ENCODE measurements at regions not wholly inside any gene's neighbourhood (a gene's known extent, or its start where the extent isn't known, plus 50 kb on each side); places are given as distances from the start of the nearest gene placed in this dataset.

GRCh38 chr4:128393101-128393704 lies 105.6 kb upstream of the PGRMC2 start (continued):
- TF ChIP-seq ZSCAN16 (tag by site-specific recombination; IDR thresholded peaks at IDR 0.05) (no peak), ZNF169 (tag by site-specific recombination; IDR thresholded peaks at IDR 0.05) (no peak), ZNF837 (tag by site-specific recombination; IDR thresholded peaks at IDR 0.05) (no peak), ZNF596 (tag by site-specific recombination; IDR thresholded peaks at IDR 0.05) (no peak), ZNF600 (tag by site-specific recombination; IDR thresholded peaks at IDR 0.05) (peak; percentile 86), ZIC2 (tag by site-specific recombination; IDR thresholded peaks at IDR 0.05) (peak; percentile 61), ZNF521 (tag by site-specific recombination; IDR thresholded peaks at IDR 0.05) (no peak), ZNF670 (tag by site-specific recombination; IDR thresholded peaks at IDR 0.05; ENCODE audit: low read depth) (no peak), ZNF580 (tag by site-specific recombination; IDR thresholded peaks at IDR 0.05) (peak; percentile 92), AEBP2 (tag by site-specific recombination; IDR thresholded peaks at IDR 0.05; ENCODE audit: borderline replicate concordance) (no peak), ZNF19 (tag by site-specific recombination; IDR thresholded peaks at IDR 0.05; ENCODE audit: low read depth) (0 out of 2 replicates have a peak, but pooled peaks have one; percentile 27), MEIS1 (CRISPR knock-in tag; IDR thresholded peaks at IDR 0.05; ENCODE audit: borderline replicate concordance) (no peak), ZBTB11 (tag by site-specific recombination; conservative IDR thresholded peaks at IDR 0.05; ENCODE audit: low read depth) (no peak), ZNF654 (tag by site-specific recombination; IDR thresholded peaks at IDR 0.05; ENCODE audit: low read depth) (0 out of 2 replicates have a peak, but pooled peaks have one; percentile 7), REST (tag by site-specific recombination; IDR thresholded peaks at IDR 0.05) (no peak), ZFHX2 (tag by site-specific recombination; conservative IDR thresholded peaks at IDR 0.05) (no peak), OSR2 (tag by site-specific recombination; IDR thresholded peaks at IDR 0.05) (peak; percentile 99), TCF7L2 (IDR thresholded peaks at IDR 0.05; ENCODE audit: borderline replicate concordance, low read depth, low read length) (peak; percentile 75; the same call in 1 of the 2 replicates), ZNF529 (tag by site-specific recombination; IDR thresholded peaks at IDR 0.05; ENCODE audit: insufficient replicate concordance) (no peak), ZNF658 (tag by site-specific recombination; IDR thresholded peaks at IDR 0.05) (no peak), KLF16 (tag by site-specific recombination; IDR thresholded peaks at IDR 0.05) (no peak), ZSCAN23 (tag by site-specific recombination; IDR thresholded peaks at IDR 0.05) (peak; percentile 100), REPIN1 (tag by site-specific recombination; IDR thresholded peaks at IDR 0.05; ENCODE audit: low read depth) (no peak), TSHZ1 (tag by site-specific recombination; IDR thresholded peaks at IDR 0.05; ENCODE audit: borderline replicate concordance) (peak; percentile 68; the same call in 1 of the 2 replicates), ZEB2 (tag by site-specific recombination; IDR thresholded peaks at IDR 0.05) (peak; percentile 99), ZBTB21 (tag by site-specific recombination; IDR thresholded peaks at IDR 0.05) (0 out of 2 replicates have a peak, but pooled peaks have one; percentile 52), ZNF404 (tag by site-specific recombination; IDR thresholded peaks at IDR 0.05) (no peak), YY2 (tag by site-specific recombination; IDR thresholded peaks at IDR 0.05) (no peak), ZNF76 (tag by site-specific recombination; IDR thresholded peaks at IDR 0.05; ENCODE audit: borderline replicate concordance, low read depth) (no peak)

Measured in HEK293 (cell line).